Stimulated activated memory B cell treated with anti-CD40 and anti-IgM and Interleukin-4, amounts not matched to agents 10 μg/mL and 1 μg/mL and 100 μg/mL, for 72 hours (primary cell): ENCODE measurements at regions not wholly inside any gene's neighbourhood (a gene's known extent, or its start where the extent isn't known, plus 50 kb on each side); places are given as distances from the start of the nearest gene placed in this dataset.
"Not testable (repeated sequence)": the region's sequence is repeated elsewhere in the genome, so short reads cannot be mapped to it uniquely, and the experiment has no call there.

Source experiments
- ATAC-seq: fragments of 150-1000 bp; cut with Tn5 transposase; 2 replicates; pipeline ENCODE4 v1.10.0; 2021
- H3K27ac Mint-ChIP-seq: one replicate; pipeline ENCODE4 v1.8.0; 2022; ENCODE audit warnings: mild to moderate bottlenecking, mixed read lengths
- H3K27me3 Mint-ChIP-seq: one replicate; pipeline ENCODE4 v1.8.0; 2022; ENCODE audit warnings: mixed read lengths
- H3K36me3 Mint-ChIP-seq: one replicate; pipeline ENCODE4 v1.8.0; 2022; ENCODE audit warnings: mixed read lengths
- H3K4me1 Mint-ChIP-seq: one replicate; pipeline ENCODE4 v1.8.0; 2022; ENCODE audit warnings: mixed read lengths
- H3K4me3 Mint-ChIP-seq: one replicate; pipeline ENCODE4 v1.8.0; 2022; ENCODE audit warnings: mild to moderate bottlenecking, moderate library complexity, mixed read lengths
- H3K9me3 Mint-ChIP-seq: one replicate; pipeline ENCODE4 v1.8.0; 2022; ENCODE audit warnings: mixed read lengths

- not testable (repeated sequence) for H3K27me3 Mint-ChIP-seq, H3K4me3 Mint-ChIP-seq, H3K36me3 Mint-ChIP-seq, H3K27ac Mint-ChIP-seq, H3K9me3 Mint-ChIP-seq, H3K4me1 Mint-ChIP-seq
- peak; percentile 43 for ATAC-seq
Measured at GRCh38 chr2:89985650-89986049, 1294.2 kb downstream of the RPIA start.

DNA sequence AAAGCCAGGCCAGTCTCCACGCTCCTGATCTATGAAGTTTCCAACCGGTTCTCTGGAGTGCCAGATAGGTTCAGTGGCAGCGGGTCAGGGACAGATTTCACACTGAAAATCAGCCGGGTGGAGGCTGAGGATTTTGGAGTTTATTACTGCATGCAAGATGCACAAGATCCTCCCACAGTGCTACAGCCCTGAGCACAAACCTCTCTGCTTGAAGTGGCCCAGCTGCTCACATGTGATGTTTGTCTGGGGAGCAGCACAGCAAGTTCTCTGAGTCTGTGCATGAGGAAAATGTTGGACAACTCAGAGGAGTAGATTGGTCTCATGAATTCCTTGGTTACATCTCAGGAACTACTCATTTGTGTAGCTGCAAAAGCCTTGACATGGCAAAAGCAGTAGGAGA is 1295.1 kb downstream of the RPIA start:
- ATAC-seq, H3K36me3 Mint-ChIP-seq, H3K4me1 Mint-ChIP-seq, H3K27ac Mint-ChIP-seq, H3K9me3 Mint-ChIP-seq, H3K4me3 Mint-ChIP-seq, H3K27me3 Mint-ChIP-seq: not testable (repeated sequence)

GRCh38 chr2:89996779-89997178 is 1305.3 kb downstream of the RPIA start:
- H3K4me3 Mint-ChIP-seq, H3K36me3 Mint-ChIP-seq, H3K9me3 Mint-ChIP-seq: not testable (repeated sequence)

GRCh38 chr2:90004553-90004952 is 1313.1 kb downstream of the RPIA start:
- not testable (repeated sequence) for H3K9me3 Mint-ChIP-seq, H3K27ac Mint-ChIP-seq, H3K36me3 Mint-ChIP-seq, H3K4me1 Mint-ChIP-seq, ATAC-seq, H3K4me3 Mint-ChIP-seq, H3K27me3 Mint-ChIP-seq

More at GRCh38 chr2:89996779-89997178, 1305.3 kb downstream of the RPIA start:
- H3K27me3 Mint-ChIP-seq, H3K4me1 Mint-ChIP-seq, H3K27ac Mint-ChIP-seq, ATAC-seq: not testable (repeated sequence)

GRCh38 chr2:90010442-90011100 is 1319.1 kb downstream of the RPIA start:
- not testable (repeated sequence) for H3K4me3 Mint-ChIP-seq, ATAC-seq, H3K36me3 Mint-ChIP-seq, H3K27ac Mint-ChIP-seq, H3K4me1 Mint-ChIP-seq, H3K27me3 Mint-ChIP-seq, H3K9me3 Mint-ChIP-seq

- H3K36me3 Mint-ChIP-seq, H3K9me3 Mint-ChIP-seq, H3K27me3 Mint-ChIP-seq, H3K27ac Mint-ChIP-seq, H3K4me3 Mint-ChIP-seq, H3K4me1 Mint-ChIP-seq: not testable (repeated sequence)
- ATAC-seq: peak; percentile 36
Measured at GRCh38 chr2:90011101-90011443, 1319.6 kb downstream of the RPIA start.

GRCh38 chr2:90019908-90020307 is 1328.4 kb downstream of the RPIA start:
- H3K9me3 Mint-ChIP-seq, H3K4me1 Mint-ChIP-seq, H3K36me3 Mint-ChIP-seq, H3K27me3 Mint-ChIP-seq, ATAC-seq, H3K27ac Mint-ChIP-seq, H3K4me3 Mint-ChIP-seq: not testable (repeated sequence)

DNA sequence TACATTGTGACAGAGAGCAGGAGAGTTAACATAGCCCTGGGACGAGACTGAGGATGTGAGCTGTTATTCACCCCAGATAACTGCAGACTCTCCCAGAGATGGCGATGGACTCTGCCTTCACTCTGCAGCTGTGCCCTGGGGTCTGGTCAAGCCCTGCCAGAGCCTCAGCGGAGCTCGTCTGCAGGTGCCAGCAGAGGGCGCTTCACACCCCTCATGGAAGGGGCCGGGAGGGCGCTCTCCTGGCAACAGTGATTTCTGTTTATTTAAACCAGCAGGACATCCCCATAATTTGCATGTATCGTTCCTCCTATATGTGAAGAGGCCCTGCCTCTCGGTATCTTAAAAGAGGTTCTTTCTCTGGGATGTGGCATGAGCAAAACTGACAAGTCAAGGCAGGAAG is 1329.8 kb downstream of the RPIA start:
- H3K27ac Mint-ChIP-seq, H3K27me3 Mint-ChIP-seq, H3K9me3 Mint-ChIP-seq, H3K36me3 Mint-ChIP-seq, H3K4me3 Mint-ChIP-seq, H3K4me1 Mint-ChIP-seq: not testable (repeated sequence)
- ATAC-seq: peak; percentile 50

- H3K27me3 Mint-ChIP-seq, H3K4me3 Mint-ChIP-seq, H3K36me3 Mint-ChIP-seq, H3K9me3 Mint-ChIP-seq, H3K27ac Mint-ChIP-seq: not testable (repeated sequence)
- H3K4me1 Mint-ChIP-seq: peaks cover 12% of the 10 kb centered on the region
- peak; percentile 48 for ATAC-seq
Measured at GRCh38 chr2:90027231-90027643, 1335.8 kb downstream of the RPIA start.

- H3K4me3 Mint-ChIP-seq, H3K9me3 Mint-ChIP-seq, H3K27ac Mint-ChIP-seq, H3K27me3 Mint-ChIP-seq, H3K36me3 Mint-ChIP-seq: not testable (repeated sequence)
- H3K4me1 Mint-ChIP-seq: peaks cover 15% of the 10 kb centered on the region
- ATAC-seq: peak; percentile 61
Measured at GRCh38 chr2:90028381-90029079, 1337.1 kb downstream of the RPIA start.

- not testable (repeated sequence) for H3K9me3 Mint-ChIP-seq, H3K4me3 Mint-ChIP-seq, H3K27me3 Mint-ChIP-seq, H3K27ac Mint-ChIP-seq, H3K36me3 Mint-ChIP-seq
- ATAC-seq: peak; percentile 75
- peaks cover 15% of the 10 kb centered on the region for H3K4me1 Mint-ChIP-seq
Measured at GRCh38 chr2:90029080-90029428, 1337.6 kb downstream of the RPIA start.

DNA sequence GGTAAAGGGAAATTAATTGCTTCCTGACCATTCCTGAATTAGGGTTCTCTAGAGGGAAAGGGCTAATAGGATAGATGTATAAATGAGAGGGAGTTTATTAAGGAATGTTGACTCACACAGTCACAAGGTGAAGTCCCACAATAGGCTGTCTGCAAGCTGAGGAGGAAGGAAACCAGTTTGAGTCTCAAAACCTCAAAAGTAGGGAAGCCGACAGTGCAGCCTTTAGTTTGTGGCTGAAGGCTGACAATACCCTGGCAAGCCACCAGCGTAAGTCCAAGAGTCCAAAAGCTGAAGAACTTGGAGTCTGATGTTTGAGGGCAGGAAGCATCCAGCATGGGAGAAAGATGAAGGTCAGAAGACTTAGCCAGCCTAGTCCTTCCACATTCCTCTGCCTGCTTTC is 1340.8 kb downstream of the RPIA start:
- not testable (repeated sequence) for H3K9me3 Mint-ChIP-seq

DNA sequence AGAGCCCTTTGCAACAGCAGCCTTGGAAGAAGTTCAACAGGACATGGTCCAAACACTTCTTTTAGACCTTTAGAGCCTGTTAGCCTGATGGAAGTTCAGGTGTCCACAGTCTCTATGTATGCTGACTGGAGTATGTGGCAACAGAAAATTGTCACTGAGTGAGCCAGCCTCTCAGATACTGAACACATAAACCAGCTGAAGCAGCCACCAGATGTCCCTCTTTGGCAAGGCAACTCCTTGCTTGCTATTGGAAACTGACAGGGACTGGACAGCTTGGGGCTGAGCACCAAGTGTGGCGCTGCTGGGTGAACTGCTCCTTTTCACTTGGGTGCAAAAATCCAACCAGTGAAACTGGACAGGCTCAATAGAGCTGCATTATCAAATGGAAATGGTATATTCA is 1344.9 kb downstream of the RPIA start:
- H3K27me3 Mint-ChIP-seq, H3K9me3 Mint-ChIP-seq, H3K4me1 Mint-ChIP-seq, ATAC-seq, H3K36me3 Mint-ChIP-seq, H3K4me3 Mint-ChIP-seq, H3K27ac Mint-ChIP-seq: not testable (repeated sequence)

More for the DNA sequence above, 1340.8 kb downstream of the RPIA start:
- H3K4me1 Mint-ChIP-seq: peaks cover 15% of the 10 kb centered on the region
- not testable (repeated sequence) for H3K27ac Mint-ChIP-seq, H3K4me3 Mint-ChIP-seq, ATAC-seq, H3K27me3 Mint-ChIP-seq, H3K36me3 Mint-ChIP-seq

DNA sequence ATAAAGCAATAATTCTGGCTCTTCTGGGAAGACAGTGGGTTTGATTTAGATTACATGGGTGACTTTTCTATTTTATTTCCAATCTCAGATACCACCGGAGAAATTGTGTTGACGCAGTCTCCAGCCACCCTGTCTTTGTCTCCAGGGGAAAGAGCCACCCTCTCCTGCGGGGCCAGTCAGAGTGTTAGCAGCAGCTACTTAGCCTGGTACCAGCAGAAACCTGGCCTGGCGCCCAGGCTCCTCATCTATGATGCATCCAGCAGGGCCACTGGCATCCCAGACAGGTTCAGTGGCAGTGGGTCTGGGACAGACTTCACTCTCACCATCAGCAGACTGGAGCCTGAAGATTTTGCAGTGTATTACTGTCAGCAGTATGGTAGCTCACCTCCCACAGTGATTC is 1347.6 kb downstream of the RPIA start:
- H3K27me3 Mint-ChIP-seq, H3K9me3 Mint-ChIP-seq, H3K4me1 Mint-ChIP-seq, H3K27ac Mint-ChIP-seq, ATAC-seq, H3K36me3 Mint-ChIP-seq, H3K4me3 Mint-ChIP-seq: not testable (repeated sequence)

GRCh38 chr2:90047776-90048175 is 1356.3 kb downstream of the RPIA start:
- not testable (repeated sequence) for H3K27ac Mint-ChIP-seq, H3K4me1 Mint-ChIP-seq, H3K9me3 Mint-ChIP-seq, H3K4me3 Mint-ChIP-seq, ATAC-seq, H3K36me3 Mint-ChIP-seq
- H3K27me3 Mint-ChIP-seq: peaks cover 13% of the 10 kb centered on the region

GRCh38 chr2:90052113-90052631 is 1360.7 kb downstream of the RPIA start:
- ATAC-seq, H3K4me1 Mint-ChIP-seq, H3K4me3 Mint-ChIP-seq, H3K9me3 Mint-ChIP-seq, H3K27me3 Mint-ChIP-seq, H3K27ac Mint-ChIP-seq, H3K36me3 Mint-ChIP-seq: not testable (repeated sequence)
